IPS-NIHi7 (cell line): ENCODE measurements at regions not wholly inside any gene's neighbourhood (a gene's known extent, or its start where the extent isn't known, plus 50 kb on each side); places are given as distances from the start of the nearest gene placed in this dataset.

Experiments
- DNase-seq: peaks from one replicate; pipeline ENCODE4 v3.0.0; 2012; ENCODE audit warnings: mixed read lengths; ENCODE audit errors: extremely low spot score

DNA sequence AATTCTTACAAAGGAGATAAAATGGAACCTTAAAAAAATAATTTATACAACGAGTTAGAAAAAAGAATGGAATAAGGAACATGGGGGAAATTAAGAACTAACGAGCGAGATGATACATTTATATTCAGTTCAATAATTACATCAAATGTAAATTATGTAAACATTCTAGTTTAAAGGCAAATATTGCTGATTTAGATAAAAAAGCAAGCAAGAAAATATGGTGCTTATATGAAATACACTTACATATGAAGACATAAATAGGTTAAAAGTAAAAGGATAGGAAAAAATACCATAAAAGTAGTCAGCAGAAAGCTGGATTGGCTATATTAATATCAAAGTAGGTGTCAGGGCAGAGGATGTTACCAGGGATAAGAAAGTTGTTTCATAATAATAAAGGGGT, 127.0 kb upstream of the AHR start:
- no peak for DNase-seq

GRCh38 chr7:17176371-17177032, 122.0 kb upstream of the AHR start:
- DNase-seq = no peak

DNA sequence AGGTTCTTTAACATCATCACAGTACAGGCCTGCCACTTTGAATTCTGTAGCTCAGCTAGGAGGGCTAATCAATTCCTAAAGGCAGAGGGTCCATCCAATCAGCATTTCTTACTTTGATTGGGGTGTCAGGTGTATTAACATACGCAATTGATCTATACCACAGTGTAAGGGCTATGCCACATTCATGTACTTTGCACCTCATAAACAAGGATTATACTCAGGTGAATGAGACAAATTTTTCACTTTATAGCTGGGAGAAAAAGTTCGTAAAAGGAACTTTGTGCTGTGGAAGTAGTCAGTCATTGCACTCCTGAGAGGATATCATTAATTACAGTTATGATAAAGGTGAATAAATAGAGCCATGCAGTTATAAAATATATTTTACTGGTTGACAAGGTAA, 119.9 kb upstream of the AHR start:
- no peak for DNase-seq

- peak; percentile 27 for DNase-seq
Measured at GRCh38 chr7:17181482-17181881, 117.0 kb upstream of the AHR start.

- DNase-seq = no peak
Measured at GRCh38 chr7:17183630-17184328, 114.7 kb upstream of the AHR start.

DNA sequence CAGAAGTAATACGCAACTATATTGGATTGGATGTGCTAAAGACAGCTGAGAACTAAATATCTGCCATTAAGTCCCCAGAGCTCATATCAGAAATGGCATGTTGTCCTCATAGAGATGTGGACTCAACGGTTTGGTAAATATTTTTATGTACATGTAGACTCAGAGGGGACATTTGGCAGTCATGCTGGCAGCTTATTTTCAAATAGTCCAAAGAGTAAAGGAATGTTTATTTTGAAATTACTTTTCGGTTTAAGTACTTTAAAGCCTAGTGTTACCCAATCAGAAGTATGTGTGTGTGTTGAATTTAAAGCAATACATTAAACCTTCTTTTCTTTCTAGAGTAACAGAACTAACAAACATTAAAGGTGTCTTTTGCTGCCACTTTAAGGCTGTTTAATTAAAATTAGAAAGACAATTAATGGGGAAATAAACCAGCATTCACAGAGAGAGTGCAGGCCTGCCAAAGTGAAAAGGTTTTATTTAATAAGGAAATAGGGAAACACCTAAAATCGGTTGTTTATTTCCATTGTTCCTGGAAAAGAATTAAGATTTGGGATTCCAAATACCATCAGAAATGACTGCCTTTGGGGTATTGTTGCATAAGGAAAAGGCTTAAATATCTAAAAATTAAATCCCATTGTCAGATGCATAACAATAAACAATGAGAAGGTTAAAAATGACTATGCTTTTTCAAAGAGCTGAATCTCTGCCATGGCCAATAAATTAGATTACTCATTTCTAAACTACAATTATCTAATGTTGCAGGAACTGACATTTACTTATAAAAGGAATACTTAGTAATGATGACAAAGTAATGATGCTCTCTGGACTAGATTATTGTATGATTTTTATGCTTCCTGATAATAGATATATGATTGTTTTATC, 113.4 kb upstream of the AHR start:
- no peak for DNase-seq

DNA sequence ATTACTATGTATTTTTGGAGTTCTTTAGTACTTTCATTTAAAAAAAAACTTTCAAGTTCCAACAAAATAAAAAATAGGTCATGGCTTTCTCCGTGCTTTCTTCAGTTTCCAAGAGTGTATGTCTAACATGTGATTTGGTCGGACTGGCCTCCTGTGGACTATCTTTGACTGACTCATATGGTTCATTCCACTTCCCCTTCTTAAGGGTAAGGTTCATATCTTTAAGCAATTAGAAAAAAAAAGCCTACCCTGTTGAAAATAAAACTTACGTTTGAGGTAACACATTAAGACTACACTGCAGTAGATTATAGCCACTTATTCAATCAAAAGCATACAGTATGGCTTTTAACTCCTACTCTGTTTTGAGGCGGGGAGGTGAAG, 112.8 kb upstream of the AHR start:
- no peak for DNase-seq

DNA sequence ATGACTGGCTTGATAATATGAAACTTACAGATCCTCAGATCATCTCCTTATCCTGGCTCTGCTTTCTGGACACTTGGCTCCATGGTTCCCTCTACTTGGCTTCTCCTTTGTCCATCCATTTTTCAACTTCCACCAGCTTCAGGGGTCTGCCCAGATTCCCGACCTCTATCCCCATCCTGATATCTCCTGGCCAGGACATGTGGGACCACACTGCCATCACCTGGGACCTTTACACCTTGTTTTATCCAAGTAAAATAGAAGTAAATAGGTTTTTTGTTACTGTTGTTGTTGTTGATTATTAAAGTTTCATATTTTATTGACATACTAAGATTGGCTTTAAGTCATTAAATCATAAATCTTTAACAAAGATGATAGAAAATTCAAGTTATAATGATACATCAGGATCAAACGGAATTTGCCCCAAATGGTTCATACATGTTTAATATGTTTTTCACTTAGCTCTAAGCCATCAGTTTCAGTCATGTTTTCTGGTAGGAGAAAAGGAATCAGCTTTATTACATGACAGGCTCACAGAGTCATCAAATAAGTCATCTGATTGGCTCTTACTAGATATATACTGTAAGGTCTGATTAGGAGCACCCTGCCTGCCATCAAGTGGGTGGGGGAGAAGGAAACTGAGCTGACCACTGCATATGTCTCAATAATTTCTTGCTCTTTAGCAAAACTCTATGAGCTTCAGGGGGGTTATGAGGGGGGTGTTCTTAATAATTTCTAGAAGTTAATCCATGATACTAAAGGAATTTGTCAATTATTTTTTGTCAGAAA, 111.5 kb upstream of the AHR start:
- DNase-seq = no peak

DNA sequence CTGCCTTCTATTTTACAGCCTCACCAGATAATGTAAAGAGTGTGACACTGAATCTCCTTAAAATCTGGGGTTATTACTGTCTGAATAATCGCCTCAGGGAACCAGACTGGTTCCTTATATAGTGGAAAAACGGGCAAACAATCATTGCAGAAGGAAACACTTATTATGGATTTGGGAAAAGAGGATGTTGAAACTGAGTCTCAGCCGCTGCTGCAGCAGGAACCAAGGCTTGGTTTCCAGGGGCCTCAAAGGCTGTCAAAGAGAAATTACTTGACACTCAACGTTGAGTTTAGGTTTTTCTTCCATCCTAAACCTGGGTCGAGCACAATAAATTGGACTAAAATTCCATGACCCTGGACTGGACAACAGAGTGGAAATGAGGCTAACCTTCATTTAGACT, 103.8 kb upstream of the AHR start:
- no peak for DNase-seq

GRCh38 chr7:17195576-17195975, 102.9 kb upstream of the AHR start:
- DNase-seq = no peak

DNA sequence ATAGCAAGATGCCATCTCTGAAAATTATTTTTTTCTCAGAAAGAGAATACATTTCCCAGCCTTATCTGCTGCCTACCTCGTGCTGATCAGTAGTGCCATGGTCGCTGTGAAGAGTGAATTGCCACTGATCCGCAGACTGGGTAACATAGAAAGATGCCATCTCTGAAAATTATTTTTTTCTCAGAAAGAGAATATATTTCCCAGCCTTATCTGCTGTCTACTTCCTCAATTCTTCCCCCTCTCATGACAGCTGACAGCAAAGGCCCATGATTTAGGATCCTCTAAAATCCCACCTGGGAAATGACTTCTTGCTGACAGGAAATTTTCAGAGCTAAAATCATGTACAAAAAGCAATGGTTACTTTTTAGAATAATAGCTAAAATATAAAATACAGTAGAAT, 92.5 kb upstream of the AHR start:
- no peak for DNase-seq

DNA sequence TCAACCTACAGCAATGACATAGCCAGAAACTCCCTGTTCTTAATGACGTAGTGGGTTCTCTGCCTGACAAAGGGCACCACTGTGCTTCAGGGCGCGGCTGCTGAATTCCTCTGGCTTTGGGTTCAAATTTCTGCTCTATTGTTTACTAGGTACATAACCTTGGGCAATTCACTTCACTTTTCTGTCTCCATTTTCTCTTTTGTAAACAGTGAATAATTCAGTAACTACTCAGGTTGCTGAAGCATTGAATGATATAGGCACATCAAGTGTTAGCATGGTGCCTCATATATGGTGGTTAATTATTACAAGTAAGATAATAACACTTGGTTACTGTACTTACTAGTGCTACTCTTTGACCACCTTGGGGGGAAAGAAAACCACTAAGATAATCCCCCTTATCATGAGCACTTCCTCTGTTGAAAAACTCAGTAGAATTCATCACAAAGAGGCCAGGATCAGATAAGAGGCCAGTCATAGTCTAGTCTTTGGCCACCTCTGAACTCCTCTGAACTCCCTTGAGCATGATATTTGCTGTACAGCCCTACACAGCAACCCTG, 92.0 kb upstream of the AHR start:
- DNase-seq = no peak

DNA sequence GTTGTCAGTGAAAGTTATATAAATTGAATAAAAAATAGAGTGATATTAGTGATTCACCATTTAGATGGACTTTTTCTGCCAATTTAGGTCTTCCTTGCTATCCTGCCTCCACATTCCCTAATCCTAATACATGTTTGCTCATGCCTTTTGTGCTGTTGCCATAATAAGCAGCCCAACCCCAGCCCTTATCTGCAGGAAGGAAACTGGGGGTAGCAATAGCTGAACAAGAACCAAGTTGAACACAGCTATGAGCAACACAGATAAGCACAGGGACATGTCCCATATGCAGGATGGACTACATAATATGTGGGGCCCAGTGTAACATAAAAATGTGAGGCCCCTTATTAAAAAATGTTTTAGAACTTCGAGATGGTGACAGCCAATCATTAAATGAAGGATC, 91.2 kb upstream of the AHR start:
- DNase-seq = no peak

GRCh38 chr7:17209101-17209500, 89.4 kb upstream of the AHR start:
- DNase-seq = no peak

- no peak for DNase-seq
Measured at GRCh38 chr7:17211307-17211836, 87.1 kb upstream of the AHR start.

DNA sequence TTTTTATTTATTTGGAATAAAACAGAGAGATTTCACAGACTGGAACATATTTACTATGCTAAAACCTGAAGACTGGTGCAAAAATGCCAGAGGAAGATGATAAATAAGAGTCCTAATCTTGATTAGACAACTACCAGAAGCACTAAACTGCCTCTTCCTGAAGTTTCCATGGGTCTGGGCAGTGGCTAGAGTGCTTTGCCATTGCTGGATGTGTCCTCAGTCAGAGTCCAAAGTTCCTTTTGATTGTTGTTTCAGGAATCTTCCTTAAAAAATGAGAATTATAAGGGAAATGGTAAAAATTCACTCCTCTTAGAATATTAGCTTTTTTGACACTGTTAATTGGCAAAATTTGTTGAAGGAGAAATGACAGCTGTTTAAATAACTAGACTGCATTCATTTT, 86.3 kb upstream of the AHR start:
- DNase-seq = no peak

DNA sequence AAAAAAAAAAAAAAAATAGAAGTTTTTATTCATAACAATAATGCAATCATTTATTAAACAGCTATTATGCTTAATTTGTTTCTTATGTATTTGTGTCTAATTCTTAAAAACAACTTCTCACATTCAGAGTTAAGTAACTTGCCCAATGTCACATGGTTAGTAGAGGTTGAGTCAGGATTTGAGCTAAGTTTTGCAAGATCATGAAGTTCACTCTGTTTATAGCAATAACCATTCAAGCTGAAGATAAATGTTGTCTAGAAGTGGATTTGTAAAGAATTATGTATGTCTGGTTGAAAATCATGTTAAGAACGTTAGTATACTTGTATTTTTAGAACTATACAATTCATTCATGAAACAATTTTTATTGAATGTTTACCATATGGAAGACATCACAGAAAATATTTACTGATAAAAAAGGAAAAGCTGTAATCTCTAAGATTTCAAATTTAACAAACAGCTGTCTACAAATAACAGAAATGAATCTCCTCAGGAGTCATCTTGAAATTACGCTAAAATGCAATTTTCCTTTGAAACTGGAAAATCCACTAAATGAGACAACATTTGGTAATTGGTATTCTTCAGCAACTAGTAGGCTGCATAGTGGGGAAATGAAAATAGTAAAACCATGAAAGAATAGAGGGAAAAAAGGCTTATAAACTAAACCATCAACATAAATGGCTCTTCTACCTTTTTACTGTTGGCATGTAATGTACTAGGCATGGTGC, 70.5 kb upstream of the AHR start:
- no peak for DNase-seq

DNA sequence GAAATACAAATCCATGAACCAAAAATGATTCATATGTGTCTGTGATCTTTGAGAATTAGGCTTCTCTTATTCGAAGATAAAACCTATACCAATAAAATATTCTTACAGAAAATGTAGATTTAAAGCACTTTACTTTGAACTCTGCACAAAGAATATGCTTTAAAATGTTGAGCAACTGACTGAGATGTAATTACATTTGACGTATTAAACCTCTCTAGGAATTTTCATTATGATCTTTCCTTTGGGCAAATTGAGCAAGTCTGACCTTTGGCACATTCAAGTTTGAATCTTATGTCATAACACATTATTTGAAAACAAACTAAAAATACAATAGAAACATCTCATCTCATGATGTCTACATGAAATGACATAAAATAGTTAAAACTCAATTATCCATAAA, 69.2 kb upstream of the AHR start:
- no peak for DNase-seq

DNA sequence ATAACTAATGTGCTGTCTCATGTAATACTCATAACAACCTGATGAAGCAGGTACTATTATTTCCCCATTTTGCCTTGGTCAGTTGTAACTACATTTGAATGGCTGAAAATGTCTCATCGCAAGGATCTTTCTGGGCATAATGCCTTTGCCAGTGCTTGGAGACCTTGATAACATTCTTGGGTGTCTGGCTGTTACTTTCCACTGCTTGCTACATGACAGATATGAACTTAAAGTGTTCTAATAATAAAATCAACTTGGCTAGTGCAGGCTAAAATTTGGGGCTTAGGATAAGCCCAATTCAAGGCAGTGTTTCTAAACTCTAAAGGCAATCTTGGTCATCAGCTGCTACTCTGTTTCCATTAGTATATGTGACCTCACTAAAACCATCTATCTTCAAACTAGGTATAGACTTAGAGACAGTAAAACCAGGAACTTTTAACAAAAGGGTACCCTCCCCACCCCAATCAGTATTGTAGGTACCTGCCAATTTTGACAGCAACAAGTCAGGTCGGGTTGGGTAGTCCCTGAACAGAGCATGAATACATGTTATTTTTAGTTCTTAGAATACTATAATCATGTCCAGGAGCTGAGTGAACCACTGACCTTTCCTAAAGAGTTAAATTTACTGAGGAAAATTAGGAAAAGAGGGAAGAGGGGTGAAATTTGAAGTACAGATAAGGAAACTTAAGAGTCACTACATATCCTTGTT, 68.2 kb upstream of the AHR start:
- no peak for DNase-seq

GRCh38 chr7:17233603-17234002, 64.8 kb upstream of the AHR start:
- no peak for DNase-seq
